ENCODE measurements at regions not wholly inside any gene's neighbourhood (a gene's known extent, or its start where the extent isn't known, plus 50 kb on each side); places are given as distances from the start of the nearest gene placed in this dataset.

GRCh38 chr3:192061426-192061825 lies 600.5 kb downstream of the PYDC2 start:
- no peaks in the 10 kb centered on the region for H3K4me1 ChIP-seq (ENCODE audit: control insufficient read depth in 4 of 4, insufficient read depth in 4 of 4, low read length in 3 of 4)
- WGBS: 92% methylated on average over 2 of the region's 2 CpGs
- no peaks in the 10 kb centered on the region for H3K9me3 ChIP-seq (ENCODE audit: control insufficient read depth in 4 of 4, low read length in 3 of 4)
- TF ChIP-seq TAF1 (conservative IDR thresholded peaks at IDR 0.05): no peak
- TF ChIP-seq RXRA (IDR thresholded peaks at IDR 0.05): no peak
- TF ChIP-seq RAD21 (IDR thresholded peaks at IDR 0.05): no peak
- no peak for TF ChIP-seq FOXA2 (IDR thresholded peaks at IDR 0.05)
- TF ChIP-seq NR2F2 (IDR thresholded peaks at IDR 0.05): no peak
- TF ChIP-seq GABPA (IDR thresholded peaks at IDR 0.05 in 1 of 2, conservative IDR thresholded peaks at IDR 0.05 in 1 of 2): no peak
- no peak for TF ChIP-seq HNF4G (IDR thresholded peaks at IDR 0.05)
- no peak for TF ChIP-seq ATF3 (IDR thresholded peaks at IDR 0.05)
- TF ChIP-seq MAX (IDR thresholded peaks at IDR 0.05): no peak
- TF ChIP-seq FOXA1 (IDR thresholded peaks at IDR 0.05): no peak
- no peak for TF ChIP-seq CTCF (IDR thresholded peaks at IDR 0.05; ENCODE audit: low read depth, low read length, missing input control)
- TF ChIP-seq, protein P1, sequence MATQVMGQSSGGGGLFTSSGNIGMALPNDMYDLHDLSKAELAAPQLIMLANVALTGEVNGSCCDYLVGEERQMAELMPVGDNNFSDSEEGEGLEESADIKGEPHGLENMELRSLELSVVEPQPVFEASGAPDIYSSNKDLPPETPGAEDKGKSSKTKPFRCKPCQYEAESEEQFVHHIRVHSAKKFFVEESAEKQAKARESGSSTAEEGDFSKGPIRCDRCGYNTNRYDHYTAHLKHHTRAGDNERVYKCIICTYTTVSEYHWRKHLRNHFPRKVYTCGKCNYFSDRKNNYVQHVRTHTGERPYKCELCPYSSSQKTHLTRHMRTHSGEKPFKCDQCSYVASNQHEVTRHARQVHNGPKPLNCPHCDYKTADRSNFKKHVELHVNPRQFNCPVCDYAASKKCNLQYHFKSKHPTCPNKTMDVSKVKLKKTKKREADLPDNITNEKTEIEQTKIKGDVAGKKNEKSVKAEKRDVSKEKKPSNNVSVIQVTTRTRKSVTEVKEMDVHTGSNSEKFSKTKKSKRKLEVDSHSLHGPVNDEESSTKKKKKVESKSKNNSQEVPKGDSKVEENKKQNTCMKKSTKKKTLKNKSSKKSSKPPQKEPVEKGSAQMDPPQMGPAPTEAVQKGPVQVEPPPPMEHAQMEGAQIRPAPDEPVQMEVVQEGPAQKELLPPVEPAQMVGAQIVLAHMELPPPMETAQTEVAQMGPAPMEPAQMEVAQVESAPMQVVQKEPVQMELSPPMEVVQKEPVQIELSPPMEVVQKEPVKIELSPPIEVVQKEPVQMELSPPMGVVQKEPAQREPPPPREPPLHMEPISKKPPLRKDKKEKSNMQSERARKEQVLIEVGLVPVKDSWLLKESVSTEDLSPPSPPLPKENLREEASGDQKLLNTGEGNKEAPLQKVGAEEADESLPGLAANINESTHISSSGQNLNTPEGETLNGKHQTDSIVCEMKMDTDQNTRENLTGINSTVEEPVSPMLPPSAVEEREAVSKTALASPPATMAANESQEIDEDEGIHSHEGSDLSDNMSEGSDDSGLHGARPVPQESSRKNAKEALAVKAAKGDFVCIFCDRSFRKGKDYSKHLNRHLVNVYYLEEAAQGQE (IDR thresholded peaks at IDR 0.05): no peak
- no peak overlapping the region for H3K27ac ChIP-seq (ENCODE audit: low read depth in 1 of 2, low read length in 2 of 2)
- H3K36me3 ChIP-seq (ENCODE audit: control insufficient read depth in 4 of 4, insufficient read depth in 3 of 4, low read depth in 1 of 4, low read length in 3 of 4): no peaks in the 10 kb centered on the region
- H3K4me3 ChIP-seq (ENCODE audit: low read depth in 1 of 3, low read length in 3 of 3): no peak overlapping the region
- no peak overlapping the region for H3K9ac ChIP-seq (ENCODE audit: low read depth in 1 of 2, low read length in 2 of 2)
- peaks cover 0 to 3% (median 0%) of the 10 kb centered on the region in 4 donors for H3K27me3 ChIP-seq (ENCODE audit: control insufficient read depth in 4 of 4, insufficient read depth in 4 of 4, low read length in 3 of 4)
- no peak for DNase-seq (ENCODE audit: low spot score)

GRCh38 chr3:192062186-192062585 lies 601.2 kb downstream of the PYDC2 start:
- TF ChIP-seq GABPA (IDR thresholded peaks at IDR 0.05 in 1 of 2, conservative IDR thresholded peaks at IDR 0.05 in 1 of 2): no peak
- TF ChIP-seq FOXA1 (IDR thresholded peaks at IDR 0.05): no peak
- no peak for TF ChIP-seq MAX (IDR thresholded peaks at IDR 0.05)
- TF ChIP-seq SP1 (IDR thresholded peaks at IDR 0.05): no peak
- no peak for TF ChIP-seq RAD21 (IDR thresholded peaks at IDR 0.05)
- TF ChIP-seq HNF4G (IDR thresholded peaks at IDR 0.05): no peak
- TF ChIP-seq EGR1 (IDR thresholded peaks at IDR 0.05; ENCODE audit: low read depth in 2 of 2): no peak
- TF ChIP-seq FOXA2 (IDR thresholded peaks at IDR 0.05): no peak
- TF ChIP-seq, protein P2, sequence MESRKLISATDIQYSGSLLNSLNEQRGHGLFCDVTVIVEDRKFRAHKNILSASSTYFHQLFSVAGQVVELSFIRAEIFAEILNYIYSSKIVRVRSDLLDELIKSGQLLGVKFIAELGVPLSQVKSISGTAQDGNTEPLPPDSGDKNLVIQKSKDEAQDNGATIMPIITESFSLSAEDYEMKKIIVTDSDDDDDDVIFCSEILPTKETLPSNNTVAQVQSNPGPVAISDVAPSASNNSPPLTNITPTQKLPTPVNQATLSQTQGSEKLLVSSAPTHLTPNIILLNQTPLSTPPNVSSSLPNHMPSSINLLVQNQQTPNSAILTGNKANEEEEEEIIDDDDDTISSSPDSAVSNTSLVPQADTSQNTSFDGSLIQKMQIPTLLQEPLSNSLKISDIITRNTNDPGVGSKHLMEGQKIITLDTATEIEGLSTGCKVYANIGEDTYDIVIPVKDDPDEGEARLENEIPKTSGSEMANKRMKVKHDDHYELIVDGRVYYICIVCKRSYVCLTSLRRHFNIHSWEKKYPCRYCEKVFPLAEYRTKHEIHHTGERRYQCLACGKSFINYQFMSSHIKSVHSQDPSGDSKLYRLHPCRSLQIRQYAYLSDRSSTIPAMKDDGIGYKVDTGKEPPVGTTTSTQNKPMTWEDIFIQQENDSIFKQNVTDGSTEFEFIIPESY (IDR thresholded peaks at IDR 0.05): no peak
- no peak for TF ChIP-seq JUND (IDR thresholded peaks at IDR 0.05)
- TF ChIP-seq, protein P1 (IDR thresholded peaks at IDR 0.05): no peak
- no peak for TF ChIP-seq RXRA (IDR thresholded peaks at IDR 0.05)
- TF ChIP-seq YY1 (IDR thresholded peaks at IDR 0.05): no peak
- no peak for TF ChIP-seq TAF1 (conservative IDR thresholded peaks at IDR 0.05)
- Histone ChIP-seq H3K27ac (ENCODE audit: low read depth in 1 of 2, low read length in 2 of 2) (no peak overlapping the region), H3K4me1 (ENCODE audit: control insufficient read depth in 4 of 4, insufficient read depth in 4 of 4, low read length in 3 of 4) (no peaks in the 10 kb centered on the region), H3K4me3 (ENCODE audit: low read depth in 1 of 3, low read length in 3 of 3) (no peak overlapping the region), H3K27me3 (ENCODE audit: control insufficient read depth in 4 of 4, insufficient read depth in 4 of 4, low read length in 3 of 4) (peaks cover 0 to 3% (median 0%) of the 10 kb centered on the region in 4 donors), H3K9ac (ENCODE audit: low read depth in 1 of 2, low read length in 2 of 2) (no peak overlapping the region), H3K9me3 (ENCODE audit: control insufficient read depth in 4 of 4, low read length in 3 of 4) (no peaks in the 10 kb centered on the region), H3K36me3 (ENCODE audit: control insufficient read depth in 4 of 4, insufficient read depth in 3 of 4, low read depth in 1 of 4, low read length in 3 of 4) (no peaks in the 10 kb centered on the region)
- no peak for DNase-seq (ENCODE audit: low spot score)
- 85% methylated on average over 3 of the region's 3 CpGs for WGBS

All from liver (tissue), 8 donors.